IMR-90 (cell line): ENCODE measurements at regions not wholly inside any gene's neighbourhood (a gene's known extent, or its start where the extent isn't known, plus 50 kb on each side); places are given as distances from the start of the nearest gene placed in this dataset.

Source experiments
- ATAC-seq: fragments of 200-7000 bp; cut with Tn5 transposase; 2 replicates; pipeline ENCODE4 v1.9.1; 2020; ENCODE audit warnings: low read depth, mild to moderate bottlenecking, moderate library complexity
- BruUV-seq: library from RNA; stranded (reverse); fragments of 400-500 nt; replicated peaks from 2 replicates; lab custom pipeline; 2021; lab: Mats Ljungman, UMichigan
- CTCF ChIA-PET: fragments of 300-600 bp; formaldehyde crosslinking; extraction: SDS; loops from one replicate; lab custom pipeline; 2021; ENCODE audit warnings: antibody characterized with exemption; lab: Yijun Ruan, JAX
- POLR2A ChIA-PET: fragments of 300-600 bp; sonication (Branson Sonifier 250); formaldehyde crosslinking; loops from one replicate; lab custom pipeline; 2022; ENCODE audit warnings: antibody characterized with exemption; ENCODE audit not compliant: unreplicated experiment; lab: Charles Lee
- DNase-seq: peaks from one replicate; pipeline ENCODE4 v3.0.0; 2013
- H2AFZ ChIP-seq: replicated peaks from 2 replicates; pipeline ENCODE3; 2013; ENCODE audit warnings: low read length, mild to moderate bottlenecking; ENCODE audit not compliant: poor library complexity
- H2AK5ac ChIP-seq: 2 replicates; pipeline ENCODE4 v1.6.1; 2013; ENCODE audit warnings: low read depth, low read length, inconsistent platforms
- H2AK9ac ChIP-seq: replicated peaks from 2 replicates; pipeline ENCODE3; 2013; ENCODE audit warnings: mild to moderate bottlenecking, low read depth, low read length, moderate library complexity; ENCODE audit not compliant: poor library complexity
- H2BK120ac ChIP-seq: 2 replicates; pipeline ENCODE4 v1.6.1; 2013; ENCODE audit warnings: low read depth, low read length, inconsistent platforms
- H2BK15ac ChIP-seq: 3 replicates; pipeline ENCODE4 v1.6.1; 2013; ENCODE audit warnings: low read depth, low read length, inconsistent platforms
- H2BK20ac ChIP-seq: 2 replicates; pipeline ENCODE4 v1.6.1; 2013; ENCODE audit warnings: low read depth, mild to moderate bottlenecking, inconsistent platforms, low read length, moderate library complexity
- H2BK5ac ChIP-seq: 2 replicates; pipeline ENCODE4 v1.6.1; 2013; ENCODE audit warnings: mild to moderate bottlenecking, low read depth, low read length, inconsistent platforms; ENCODE audit not compliant: poor library complexity, severe bottlenecking
- H3K14ac ChIP-seq: replicated peaks from 2 replicates; pipeline ENCODE4 v1.6.1; 2013; ENCODE audit warnings: low read depth, low read length, inconsistent platforms
- H3K18ac ChIP-seq: 2 replicates; pipeline ENCODE4 v1.6.1; 2013; ENCODE audit warnings: low read depth, low read length, control low read depth
- H3K23ac ChIP-seq: 2 replicates; pipeline ENCODE4 v1.6.1; 2013; ENCODE audit warnings: low read depth, low read length, inconsistent platforms
- H3K27ac ChIP-seq: 2 replicates; pipeline ENCODE4 v1.5.1; 2013; ENCODE audit warnings: mild to moderate bottlenecking, control low read depth, low read length; ENCODE audit not compliant: insufficient read depth
- H3K27me3 ChIP-seq: 2 replicates; pipeline ENCODE4 v1.6.1; 2013; ENCODE audit warnings: low read length; ENCODE audit not compliant: control insufficient read depth, insufficient read depth
- H3K36me3 ChIP-seq: 2 replicates; pipeline ENCODE4 v1.6.1; 2013; ENCODE audit warnings: low read length, mixed read lengths; ENCODE audit not compliant: control insufficient read depth, insufficient read depth
- H3K4ac ChIP-seq: 2 replicates; pipeline ENCODE4 v1.6.1; 2013; ENCODE audit warnings: low read depth, low read length, inconsistent platforms
- H3K4me1 ChIP-seq: 2 replicates; pipeline ENCODE4 v1.6.1; 2013; ENCODE audit warnings: low read length, mixed read lengths; ENCODE audit not compliant: control insufficient read depth, insufficient read depth
- H3K4me2 ChIP-seq: 2 replicates; pipeline ENCODE4 v1.6.1; 2013; ENCODE audit warnings: low read depth, mild to moderate bottlenecking, control low read depth, low read length, moderate library complexity
- H3K4me3 ChIP-seq: 2 replicates; pipeline ENCODE4 v1.5.1; 2013; ENCODE audit warnings: low read depth, mild to moderate bottlenecking, control low read depth, low read length, moderate library complexity; ENCODE audit not compliant: insufficient read depth
- H3K56ac ChIP-seq: 2 replicates; pipeline ENCODE4 v1.6.1; 2013; ENCODE audit warnings: low read length, inconsistent platforms; ENCODE audit not compliant: insufficient read depth; ENCODE audit errors: extremely low read depth
- H3K79me1 ChIP-seq, 2 experiments: 2 replicates each; pipeline ENCODE4 v1.6.1; 2013; ENCODE audit warnings: low read length in 2 of 2, inconsistent platforms in 1 of 2, low read depth in 1 of 2
- H3K9ac ChIP-seq: 2 replicates; pipeline ENCODE4 v1.6.1; 2013; ENCODE audit warnings: low read depth, low read length, control low read depth
- H3K9me1 ChIP-seq: 2 replicates; pipeline ENCODE4 v1.6.1; 2013; ENCODE audit warnings: low read length, inconsistent platforms; ENCODE audit not compliant: insufficient read depth
- H3K9me3 ChIP-seq: 2 replicates; pipeline ENCODE4 v1.6.1; 2013; ENCODE audit warnings: low read length; ENCODE audit not compliant: control insufficient read depth, insufficient read depth
- H4K20me1 ChIP-seq: 2 replicates; pipeline ENCODE4 v1.6.1; 2013; ENCODE audit warnings: low read length, inconsistent platforms; ENCODE audit not compliant: insufficient read depth
- H4K5ac ChIP-seq: 2 replicates; pipeline ENCODE4 v1.6.1; 2013; ENCODE audit warnings: mild to moderate bottlenecking, low read depth, low read length, control low read depth
- H4K8ac ChIP-seq, 2 experiments: 2 replicates each; pipeline ENCODE4 v1.6.1; 2013; ENCODE audit warnings: low read depth in 2 of 2, low read length in 2 of 2, control low read depth in 1 of 2, inconsistent platforms in 1 of 2
- H4K91ac ChIP-seq: 2 replicates; pipeline ENCODE4 v1.6.1; 2013; ENCODE audit warnings: low read depth, low read length, inconsistent platforms; ENCODE audit not compliant: insufficient read depth
- CHD1 ChIP-seq: IDR thresholded peaks from 2 replicates; pipeline ENCODE4 v1.6.1; 2012; ENCODE audit warnings: low read depth, low read length, improper control_type of control experiment
- FOS ChIP-seq: fragments of 150-350 bp; IDR thresholded peaks from 2 replicates; pipeline ENCODE4 v1.6.1; 2016; ENCODE audit warnings: low read depth, low read length
- MXI1 ChIP-seq: IDR thresholded peaks from 2 replicates; pipeline ENCODE4 v1.6.1; 2012; ENCODE audit warnings: low read depth, mild to moderate bottlenecking, low read length, moderate library complexity, borderline replicate concordance
- WGBS, 2 experiments: methylation state at CpG; one replicate each; pipeline versions ENCODE4 v1.1.5 to v1.1.7; 2013; ENCODE audit warnings: missing lambda C conversion rate in 2 of 2; ENCODE audit not compliant: insufficient read length in 1 of 2; ENCODE audit errors: extremely low coverage in 2 of 2; 5-methylcytosine and 5-hydroxymethylcytosine counted together
- dilution Hi-C: fragments of 300-500 bp; cut with HindIII; formaldehyde crosslinking; loops from one replicate; pipeline ENCODE4 v1.14.3; 2018; ENCODE audit warnings: low sequenced_read_pairs; ENCODE audit not compliant: unreplicated experiment
- in situ Hi-C: fragments of 300-500 bp; cut with MboI; formaldehyde crosslinking; loops from 3 replicates; pipeline ENCODE4 v1.14.3; 2019; ENCODE audit warnings: low sequenced_read_pairs, inconsistent platforms, mixed read lengths
- intact Hi-C: fragments of 100-400 bp; cut with micrococcal nuclease; formaldehyde crosslinking; loops from 2 replicates; pipeline ENCODE4 v1.10.0; 2022
- TF ChIP-seq, protein P1 (sequence below): fragments of 150-350 bp; IDR thresholded peaks from 2 replicates; pipeline ENCODE4 v1.6.1; 2016; ENCODE audit warnings: low read depth, mild to moderate bottlenecking, low read length, moderate library complexity, borderline replicate concordance

DNA sequence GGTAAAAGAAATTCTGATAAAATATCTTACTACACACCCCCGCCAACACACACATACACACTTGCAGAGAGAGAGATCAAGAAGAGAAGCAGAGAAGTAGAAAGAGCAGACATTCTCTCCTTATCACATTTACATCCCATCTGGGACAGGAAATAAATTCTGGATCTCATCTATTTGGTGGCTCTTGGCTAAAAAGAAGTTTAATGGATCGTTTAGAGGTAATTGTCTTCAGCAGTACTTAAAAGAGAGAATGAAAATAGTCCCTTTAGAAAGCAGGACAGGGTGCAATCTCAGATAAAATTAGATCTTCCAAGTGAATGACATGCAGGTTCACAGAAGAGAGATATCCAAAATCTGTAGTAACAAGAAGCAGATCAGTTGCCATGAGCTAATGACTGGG is 1392.5 kb downstream of the RAPGEF2 start:
- Histone ChIP-seq H4K20me1 (no peaks in the 10 kb centered on the region), H3K9me3 (no peaks in the 10 kb centered on the region), H2BK20ac (no peak overlapping the region), H2AFZ (no peak overlapping the region), H4K8ac (no peak overlapping the region), H2BK15ac (no peak overlapping the region), H3K18ac (no peak overlapping the region), H4K91ac (no peak overlapping the region), H3K23ac (no peak overlapping the region), H3K4ac (no peak overlapping the region), H3K36me3 (no peaks in the 10 kb centered on the region), H3K79me1 (no peaks in the 10 kb centered on the region), H3K56ac (no peak overlapping the region), H2AK5ac (no peak overlapping the region), H3K27me3 (no peaks in the 10 kb centered on the region), H3K4me1 (no peaks in the 10 kb centered on the region), H2BK120ac (no peak overlapping the region), H3K4me3 (no peak overlapping the region), H3K9me1 (no peaks in the 10 kb centered on the region), H4K5ac (no peak overlapping the region), H3K14ac (no peak overlapping the region), H3K27ac (no peak overlapping the region), H3K9ac (no peak overlapping the region), H2AK9ac (no peak overlapping the region), H2BK5ac (no peak overlapping the region), H3K4me2 (no peak overlapping the region)
- ATAC-seq (no peak), DNase-seq (no peak)
- ChIA-PET POLR2A (no interaction called here), CTCF (interaction anchor here (0.8 kb wide), 1 partner anchor 12 kb away, joined by 3 read pairs; no protein-coding TSS in a partner anchor)
- in situ Hi-C loops: no loop called here
- dilution Hi-C loops: no loop called here
- WGBS, 2 experiments: no CpG with 5 or more reads among the region's 2 CpGs
- BruUV-seq: no TSS peak
- TF ChIP-seq CHD1 (no peak), FOS (no peak), MXI1 (no peak)
- TF ChIP-seq, protein P1, sequence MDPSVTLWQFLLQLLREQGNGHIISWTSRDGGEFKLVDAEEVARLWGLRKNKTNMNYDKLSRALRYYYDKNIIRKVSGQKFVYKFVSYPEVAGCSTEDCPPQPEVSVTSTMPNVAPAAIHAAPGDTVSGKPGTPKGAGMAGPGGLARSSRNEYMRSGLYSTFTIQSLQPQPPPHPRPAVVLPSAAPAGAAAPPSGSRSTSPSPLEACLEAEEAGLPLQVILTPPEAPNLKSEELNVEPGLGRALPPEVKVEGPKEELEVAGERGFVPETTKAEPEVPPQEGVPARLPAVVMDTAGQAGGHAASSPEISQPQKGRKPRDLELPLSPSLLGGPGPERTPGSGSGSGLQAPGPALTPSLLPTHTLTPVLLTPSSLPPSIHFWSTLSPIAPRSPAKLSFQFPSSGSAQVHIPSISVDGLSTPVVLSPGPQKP: no peak
- intact Hi-C loops: no loop called here
